ENCODE measurements at regions not wholly inside any gene's neighbourhood (a gene's known extent, or its start where the extent isn't known, plus 50 kb on each side); places are given as distances from the start of the nearest gene placed in this dataset.

DNA sequence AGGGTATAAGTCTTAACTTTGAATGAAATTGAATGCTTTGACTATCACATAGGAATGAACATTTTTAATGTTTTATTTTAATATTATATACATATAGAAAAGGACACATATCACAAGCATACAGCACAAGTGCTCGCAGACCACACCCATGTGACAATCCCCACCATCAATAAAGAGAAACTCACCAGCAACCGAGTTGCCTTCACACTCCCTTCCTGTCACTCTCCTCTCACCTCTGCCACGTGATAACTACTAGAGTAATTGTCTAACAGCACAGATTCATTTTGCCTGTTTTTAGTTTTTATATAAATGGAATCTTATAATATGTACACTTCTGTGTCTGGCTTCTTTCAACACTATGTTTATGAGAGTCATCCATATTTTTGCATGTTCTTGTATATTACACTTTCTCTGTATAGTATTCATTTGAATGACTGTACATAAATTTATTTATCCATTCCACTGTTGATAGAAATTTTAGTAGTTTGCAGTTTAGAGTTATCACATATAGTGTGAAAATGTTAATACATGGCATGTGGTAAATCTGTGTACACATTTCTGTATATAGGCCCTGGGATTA, 304.9 kb upstream of the DUSP10 start:
- TF ChIP-seq, protein P1, sequence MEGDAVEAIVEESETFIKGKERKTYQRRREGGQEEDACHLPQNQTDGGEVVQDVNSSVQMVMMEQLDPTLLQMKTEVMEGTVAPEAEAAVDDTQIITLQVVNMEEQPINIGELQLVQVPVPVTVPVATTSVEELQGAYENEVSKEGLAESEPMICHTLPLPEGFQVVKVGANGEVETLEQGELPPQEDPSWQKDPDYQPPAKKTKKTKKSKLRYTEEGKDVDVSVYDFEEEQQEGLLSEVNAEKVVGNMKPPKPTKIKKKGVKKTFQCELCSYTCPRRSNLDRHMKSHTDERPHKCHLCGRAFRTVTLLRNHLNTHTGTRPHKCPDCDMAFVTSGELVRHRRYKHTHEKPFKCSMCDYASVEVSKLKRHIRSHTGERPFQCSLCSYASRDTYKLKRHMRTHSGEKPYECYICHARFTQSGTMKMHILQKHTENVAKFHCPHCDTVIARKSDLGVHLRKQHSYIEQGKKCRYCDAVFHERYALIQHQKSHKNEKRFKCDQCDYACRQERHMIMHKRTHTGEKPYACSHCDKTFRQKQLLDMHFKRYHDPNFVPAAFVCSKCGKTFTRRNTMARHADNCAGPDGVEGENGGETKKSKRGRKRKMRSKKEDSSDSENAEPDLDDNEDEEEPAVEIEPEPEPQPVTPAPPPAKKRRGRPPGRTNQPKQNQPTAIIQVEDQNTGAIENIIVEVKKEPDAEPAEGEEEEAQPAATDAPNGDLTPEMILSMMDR (IDR thresholded peaks at IDR 0.05; ENCODE audit: insufficient read depth, low read length, poor library complexity, severe bottlenecking), result no peak
- H3K36me3 ChIP-seq (ENCODE audit: control insufficient read depth, insufficient read depth, low read length), result no peaks in the 10 kb centered on the region
- H3K4me3 ChIP-seq (replicated peaks; ENCODE audit: low read depth, low read length), result no peak overlapping the region

DNA sequence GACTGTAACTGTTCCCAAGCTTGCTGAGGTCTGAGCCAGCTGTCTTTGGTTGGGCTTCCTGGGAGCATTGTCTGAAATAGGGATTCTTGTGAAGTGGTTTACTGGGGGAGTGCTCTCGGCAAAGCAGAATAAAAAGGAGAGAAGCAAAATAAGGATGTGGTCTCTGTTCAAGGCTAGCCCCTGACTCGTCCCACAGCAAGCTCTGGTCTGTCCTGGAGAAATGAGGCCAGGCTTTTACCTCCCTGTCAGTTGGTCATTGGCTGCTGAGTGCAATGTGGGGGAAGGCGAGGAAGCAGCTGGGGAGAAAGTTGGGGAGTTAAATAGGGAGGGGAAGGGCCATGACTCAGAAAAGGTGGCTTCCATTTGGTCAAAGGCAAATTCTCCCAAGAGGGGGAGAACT, 303.9 kb upstream of the DUSP10 start:
- no peaks in the 10 kb centered on the region for H3K27me3 ChIP-seq (replicated peaks; ENCODE audit: control insufficient read depth, insufficient read depth, low read length)
- TF ChIP-seq, protein P1 (IDR thresholded peaks at IDR 0.05; ENCODE audit: insufficient read depth, low read length, poor library complexity, severe bottlenecking), result no peak
- no peak for DNase-seq (ENCODE audit: extremely low read depth, insufficient read length)
- no peak overlapping the region for H3K4me3 ChIP-seq (replicated peaks; ENCODE audit: low read depth, low read length)
- H3K36me3 ChIP-seq (ENCODE audit: control insufficient read depth, insufficient read depth, low read length), result no peaks in the 10 kb centered on the region

More for the DNA sequence above, 304.9 kb upstream of the DUSP10 start:
- no peak for DNase-seq (ENCODE audit: extremely low read depth, insufficient read length)
- no peaks in the 10 kb centered on the region for H3K27me3 ChIP-seq (replicated peaks; ENCODE audit: control insufficient read depth, insufficient read depth, low read length)

DNA sequence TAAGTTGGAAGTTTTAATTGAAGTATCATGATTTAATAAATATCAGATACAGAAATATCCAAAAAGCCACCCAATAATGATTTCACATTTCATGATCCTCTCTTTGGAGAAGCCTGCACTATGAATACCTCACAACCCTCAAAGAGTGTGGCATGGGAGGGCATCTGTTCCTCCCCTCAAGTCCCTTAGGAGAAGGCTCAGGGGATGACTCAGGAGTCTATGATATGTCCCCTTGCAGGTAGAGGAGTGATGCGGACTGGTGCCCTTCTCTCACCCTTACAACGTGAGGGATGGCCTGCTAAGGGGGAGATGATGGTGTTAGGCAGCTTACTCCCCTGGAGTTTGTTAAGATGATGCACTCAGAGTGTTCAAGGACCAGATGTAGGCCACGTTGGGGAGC, 303.3 kb upstream of the DUSP10 start:
- Histone ChIP-seq H3K27me3 (replicated peaks; ENCODE audit: control insufficient read depth, insufficient read depth, low read length) (no peaks in the 10 kb centered on the region), H3K4me3 (replicated peaks; ENCODE audit: low read depth, low read length) (no peak overlapping the region), H3K36me3 (ENCODE audit: control insufficient read depth, insufficient read depth, low read length) (no peaks in the 10 kb centered on the region)
- DNase-seq (ENCODE audit: extremely low read depth, insufficient read length), result no peak
- TF ChIP-seq, protein P1 (IDR thresholded peaks at IDR 0.05; ENCODE audit: insufficient read depth, low read length, poor library complexity, severe bottlenecking), result no peak

GRCh38 chr1:222043444-222044292, 301.8 kb upstream of the DUSP10 start:
- TF ChIP-seq, protein P1 (IDR thresholded peaks at IDR 0.05; ENCODE audit: insufficient read depth, low read length, poor library complexity, severe bottlenecking), result no peak
- Histone ChIP-seq H3K36me3 (ENCODE audit: control insufficient read depth, insufficient read depth, low read length) (no peaks in the 10 kb centered on the region), H3K27me3 (replicated peaks; ENCODE audit: control insufficient read depth, insufficient read depth, low read length) (no peaks in the 10 kb centered on the region), H3K4me3 (replicated peaks; ENCODE audit: low read depth, low read length) (no peak overlapping the region)
- no peak for DNase-seq (ENCODE audit: extremely low read depth, insufficient read length)

- no peaks in the 10 kb centered on the region for H3K36me3 ChIP-seq (ENCODE audit: control insufficient read depth, insufficient read depth, low read length)
- TF ChIP-seq, protein P1 (IDR thresholded peaks at IDR 0.05; ENCODE audit: insufficient read depth, low read length, poor library complexity, severe bottlenecking), result no peak
- no peak for DNase-seq (ENCODE audit: extremely low read depth, insufficient read length)
- H3K4me3 ChIP-seq (replicated peaks; ENCODE audit: low read depth, low read length), result no peak overlapping the region
- no peaks in the 10 kb centered on the region for H3K27me3 ChIP-seq (replicated peaks; ENCODE audit: control insufficient read depth, insufficient read depth, low read length)
Observed at GRCh38 chr1:222042120-222042519, 300.2 kb upstream of the DUSP10 start.

All from GM06990 (cell line).